ENCODE measurements at regions not wholly inside any gene's neighbourhood (a gene's known extent, or its start where the extent isn't known, plus 50 kb on each side); places are given as distances from the start of the nearest gene placed in this dataset.
"Not testable (repeated sequence)": the region's sequence is repeated elsewhere in the genome, so short reads cannot be mapped to it uniquely, and the experiment has no call there.

- Mint-ChIP-seq H3K4me3 (ENCODE audit: low read depth) (no peak overlapping the region), H3K9me3 (ENCODE audit: low read depth) (peaks cover under 1% of the 10 kb centered on the region), H3K36me3 (ENCODE audit: insufficient read depth) (no peaks in the 10 kb centered on the region), H3K27me3 (no peaks in the 10 kb centered on the region), H3K27ac (no peak overlapping the region), H3K4me1 (ENCODE audit: low read depth) (no peaks in the 10 kb centered on the region)
- TF ChIP-seq, protein P1, sequence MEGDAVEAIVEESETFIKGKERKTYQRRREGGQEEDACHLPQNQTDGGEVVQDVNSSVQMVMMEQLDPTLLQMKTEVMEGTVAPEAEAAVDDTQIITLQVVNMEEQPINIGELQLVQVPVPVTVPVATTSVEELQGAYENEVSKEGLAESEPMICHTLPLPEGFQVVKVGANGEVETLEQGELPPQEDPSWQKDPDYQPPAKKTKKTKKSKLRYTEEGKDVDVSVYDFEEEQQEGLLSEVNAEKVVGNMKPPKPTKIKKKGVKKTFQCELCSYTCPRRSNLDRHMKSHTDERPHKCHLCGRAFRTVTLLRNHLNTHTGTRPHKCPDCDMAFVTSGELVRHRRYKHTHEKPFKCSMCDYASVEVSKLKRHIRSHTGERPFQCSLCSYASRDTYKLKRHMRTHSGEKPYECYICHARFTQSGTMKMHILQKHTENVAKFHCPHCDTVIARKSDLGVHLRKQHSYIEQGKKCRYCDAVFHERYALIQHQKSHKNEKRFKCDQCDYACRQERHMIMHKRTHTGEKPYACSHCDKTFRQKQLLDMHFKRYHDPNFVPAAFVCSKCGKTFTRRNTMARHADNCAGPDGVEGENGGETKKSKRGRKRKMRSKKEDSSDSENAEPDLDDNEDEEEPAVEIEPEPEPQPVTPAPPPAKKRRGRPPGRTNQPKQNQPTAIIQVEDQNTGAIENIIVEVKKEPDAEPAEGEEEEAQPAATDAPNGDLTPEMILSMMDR (IDR thresholded peaks at IDR 0.05; ENCODE audit: unreplicated experiment), result no peak
- no peak for DNase-seq (ENCODE audit: low spot score, unreplicated experiment)
Observed at GRCh38 chr2:77866661-77867060, 344.5 kb upstream of the LRRTM4 start.

GRCh38 chr2:77867146-77867545, 345.0 kb upstream of the LRRTM4 start:
- no peaks in the 10 kb centered on the region for H3K36me3 Mint-ChIP-seq (ENCODE audit: insufficient read depth)
- DNase-seq (ENCODE audit: low spot score, unreplicated experiment), result no peak
- TF ChIP-seq, protein P1 (IDR thresholded peaks at IDR 0.05; ENCODE audit: unreplicated experiment), result no peak

GRCh38 chr2:77873506-77873905, 351.3 kb upstream of the LRRTM4 start:
- Mint-ChIP-seq H3K27me3 (no peaks in the 10 kb centered on the region), H3K9me3 (ENCODE audit: low read depth) (peaks cover 3% of the 10 kb centered on the region), H3K4me1 (ENCODE audit: low read depth) (peaks cover 2% of the 10 kb centered on the region), H3K36me3 (ENCODE audit: insufficient read depth) (no peaks in the 10 kb centered on the region), H3K4me3 (ENCODE audit: low read depth) (no peak overlapping the region), H3K27ac (no peak overlapping the region)
- TF ChIP-seq, protein P1 (IDR thresholded peaks at IDR 0.05; ENCODE audit: unreplicated experiment), result no peak
- no peak for DNase-seq (ENCODE audit: low spot score, unreplicated experiment)

More at GRCh38 chr2:77867146-77867545, 345.0 kb upstream of the LRRTM4 start:
- Mint-ChIP-seq H3K4me3 (ENCODE audit: low read depth) (no peak overlapping the region), H3K4me1 (ENCODE audit: low read depth) (no peaks in the 10 kb centered on the region), H3K9me3 (ENCODE audit: low read depth) (peaks cover 3% of the 10 kb centered on the region), H3K27ac (no peak overlapping the region), H3K27me3 (no peaks in the 10 kb centered on the region)

DNA sequence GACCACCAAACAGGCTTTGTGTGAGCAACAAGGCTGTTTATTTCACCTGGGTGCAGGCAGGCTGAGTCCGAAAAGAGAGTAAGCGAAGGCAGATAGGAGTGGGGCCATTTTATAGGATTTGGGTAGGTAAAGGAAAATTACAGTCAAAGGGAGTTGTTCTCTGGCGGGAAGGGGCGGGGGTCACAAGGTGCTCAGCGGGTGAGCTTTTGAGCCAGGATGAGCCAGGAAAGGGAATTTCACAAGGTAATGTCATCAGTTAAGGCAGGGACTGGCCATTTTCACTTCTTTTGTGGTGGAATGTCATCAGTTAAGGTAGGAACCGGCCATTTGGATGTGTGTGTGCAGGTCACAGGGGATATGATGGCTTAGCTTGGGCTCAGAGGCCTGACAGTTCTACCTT, 378.0 kb upstream of the LRRTM4 start:
- H3K27ac Mint-ChIP-seq; H3K4me1 Mint-ChIP-seq (ENCODE audit: low read depth); H3K36me3 Mint-ChIP-seq (ENCODE audit: insufficient read depth); H3K4me3 Mint-ChIP-seq (ENCODE audit: low read depth); H3K27me3 Mint-ChIP-seq; H3K9me3 Mint-ChIP-seq (ENCODE audit: low read depth); DNase-seq (ENCODE audit: low spot score, unreplicated experiment): not testable (repeated sequence)

DNA sequence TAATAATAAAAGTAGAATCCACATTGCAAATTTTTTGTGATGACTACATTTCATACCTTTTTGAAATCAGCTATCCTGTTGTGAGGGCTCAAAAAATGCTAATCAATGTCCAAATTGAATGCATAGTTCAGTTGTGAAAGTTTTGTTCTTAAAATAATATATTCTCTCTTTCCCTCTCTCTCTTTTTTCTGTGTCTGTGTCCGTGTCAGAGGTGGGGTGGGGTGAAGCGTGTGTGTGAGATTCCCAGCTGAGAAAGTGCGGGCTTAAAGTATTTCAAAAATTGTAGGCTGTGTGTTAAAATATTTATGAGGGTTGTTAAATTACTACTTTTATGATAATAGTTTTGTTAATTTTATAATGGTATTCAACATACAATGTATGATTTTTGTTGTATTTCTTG, 388.0 kb upstream of the LRRTM4 start:
- DNase-seq (ENCODE audit: low spot score, unreplicated experiment), result no peak
- Mint-ChIP-seq H3K9me3 (ENCODE audit: low read depth) (no peaks in the 10 kb centered on the region), H3K27me3 (no peaks in the 10 kb centered on the region), H3K4me3 (ENCODE audit: low read depth) (no peak overlapping the region), H3K36me3 (ENCODE audit: insufficient read depth) (no peaks in the 10 kb centered on the region), H3K4me1 (ENCODE audit: low read depth) (peaks cover 1% of the 10 kb centered on the region), H3K27ac (no peak overlapping the region)
- TF ChIP-seq, protein P1 (IDR thresholded peaks at IDR 0.05; ENCODE audit: unreplicated experiment), result no peak

DNA sequence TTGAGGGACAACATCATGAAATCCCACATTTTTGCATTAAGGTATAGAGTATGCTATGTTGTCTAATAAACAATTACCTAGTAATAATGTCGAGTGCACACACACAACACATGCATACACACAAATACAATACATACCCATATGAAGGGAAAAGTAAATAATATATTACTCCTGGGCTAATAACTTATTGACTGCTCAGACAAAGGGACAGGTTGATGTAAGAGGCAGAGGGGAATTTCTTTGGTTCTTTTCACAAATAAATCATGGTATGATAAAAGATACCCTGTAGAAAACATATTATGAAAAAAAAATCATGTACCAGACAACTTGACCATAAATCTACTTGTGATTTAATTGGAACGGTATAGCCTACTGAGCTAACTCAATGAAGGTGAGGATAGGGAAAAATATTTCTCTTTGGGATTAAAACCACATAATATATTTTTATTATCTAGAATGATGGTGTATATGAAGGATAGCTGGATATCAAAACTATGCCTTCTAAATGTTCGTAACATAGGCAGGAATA, 398.7 kb upstream of the LRRTM4 start:
- no peak for DNase-seq (ENCODE audit: low spot score, unreplicated experiment)
- peaks cover 4% of the 10 kb centered on the region for H3K9me3 Mint-ChIP-seq (ENCODE audit: low read depth)
- TF ChIP-seq, protein P1 (IDR thresholded peaks at IDR 0.05; ENCODE audit: unreplicated experiment), result no peak
- H3K4me1 Mint-ChIP-seq (ENCODE audit: low read depth), result peaks cover 11% of the 10 kb centered on the region
- H3K27me3 Mint-ChIP-seq, result no peaks in the 10 kb centered on the region
- no peaks in the 10 kb centered on the region for H3K36me3 Mint-ChIP-seq (ENCODE audit: insufficient read depth)
- H3K27ac Mint-ChIP-seq, result no peak overlapping the region
- H3K4me3 Mint-ChIP-seq (ENCODE audit: low read depth), result no peak overlapping the region
